A673 (cell line): ENCODE measurements at regions not wholly inside any gene's neighbourhood (a gene's known extent, or its start where the extent isn't known, plus 50 kb on each side); places are given as distances from the start of the nearest gene placed in this dataset.

Experiments used
- BruUV-seq: library from RNA; stranded (reverse); fragments of 400-500 nt; replicated peaks from 2 replicates; lab custom pipeline; 2021; lab: Mats Ljungman, UMichigan
- CTCF ChIA-PET: fragments of 300-600 bp; sonication (Branson Sonifier 250); formaldehyde crosslinking; loops from one replicate; lab custom pipeline; 2022; ENCODE audit warnings: antibody characterized with exemption; lab: Charles Lee
- POLR2A ChIA-PET: fragments of 300-600 bp; sonication (Branson Sonifier 250); formaldehyde crosslinking; loops from one replicate; lab custom pipeline; 2022; ENCODE audit warnings: antibody characterized with exemption; ENCODE audit not compliant: low non-redundant PET; lab: Charles Lee
- DNase-seq: peaks from one replicate; pipeline ENCODE4 v3.0.0-alpha.2; 2015; ENCODE audit warnings: low spot score
- H3K27ac ChIP-seq: fragments of 200-600 bp; sonication (generic); 2 replicates; pipeline ENCODE4 v1.5.1; 2016; ENCODE audit warnings: mixed run types, low read depth, mild to moderate bottlenecking, mixed read lengths, antibody characterized with exemption, low read length; ENCODE audit not compliant: poor library complexity, severe bottlenecking
- H3K27me3 ChIP-seq: fragments of 200-600 bp; sonication (generic); replicated peaks from 2 replicates; pipeline ENCODE4 v1.6.1; 2017; ENCODE audit warnings: mixed run types, low read depth, mild to moderate bottlenecking, mixed read lengths, antibody characterized with exemption, low read length; ENCODE audit not compliant: insufficient read depth, poor library complexity
- H3K36me3 ChIP-seq: fragments of 200-600 bp; sonication (generic); 2 replicates; pipeline ENCODE4 v1.6.1; 2016; ENCODE audit warnings: mixed run types, mild to moderate bottlenecking, mixed read lengths, antibody characterized with exemption, low read length; ENCODE audit not compliant: insufficient read depth, poor library complexity, severe bottlenecking
- H3K4me1 ChIP-seq: fragments of 200-600 bp; sonication (generic); 2 replicates; pipeline ENCODE4 v1.6.1; 2017; ENCODE audit warnings: mixed run types, mild to moderate bottlenecking, mixed read lengths, antibody characterized with exemption, low read length; ENCODE audit not compliant: insufficient read depth, poor library complexity, severe bottlenecking
- H3K4me3 ChIP-seq: fragments of 200-600 bp; sonication (generic); 2 replicates; pipeline ENCODE4 v1.5.1; 2016; ENCODE audit warnings: low read depth, mixed run types, mild to moderate bottlenecking, mixed read lengths, low read length; ENCODE audit not compliant: poor library complexity, severe bottlenecking
- H3K9me3 ChIP-seq: fragments of 200-600 bp; sonication (generic); 2 replicates; pipeline ENCODE4 v1.6.1; 2016; ENCODE audit warnings: mixed run types, low read depth, mild to moderate bottlenecking, mixed read lengths, antibody characterized with exemption, low read length; ENCODE audit not compliant: poor library complexity, severe bottlenecking
- EZH2 ChIP-seq: fragments of 200-600 bp; sonication (generic); IDR thresholded peaks from 2 replicates; pipeline ENCODE4 v1.6.1; 2017; ENCODE audit warnings: borderline replicate concordance, low read depth, mild to moderate bottlenecking, mixed read lengths, antibody characterized with exemption, low read length; ENCODE audit not compliant: poor library complexity, severe bottlenecking
- intact Hi-C: fragments of 100-400 bp; cut with micrococcal nuclease; formaldehyde crosslinking; loops from one replicate; pipeline ENCODE4 v1.10.0; 2022; ENCODE audit not compliant: unreplicated experiment
- TF ChIP-seq, protein P1 (sequence below): fragments of 300-800, 200-600 bp; sonication (generic); conservative IDR thresholded peaks from 2 replicates; pipeline ENCODE4 v1.5.1; 2017; ENCODE audit warnings: low read depth, mild to moderate bottlenecking, antibody characterized with exemption, low read length, moderate library complexity, mixed read lengths

DNA sequence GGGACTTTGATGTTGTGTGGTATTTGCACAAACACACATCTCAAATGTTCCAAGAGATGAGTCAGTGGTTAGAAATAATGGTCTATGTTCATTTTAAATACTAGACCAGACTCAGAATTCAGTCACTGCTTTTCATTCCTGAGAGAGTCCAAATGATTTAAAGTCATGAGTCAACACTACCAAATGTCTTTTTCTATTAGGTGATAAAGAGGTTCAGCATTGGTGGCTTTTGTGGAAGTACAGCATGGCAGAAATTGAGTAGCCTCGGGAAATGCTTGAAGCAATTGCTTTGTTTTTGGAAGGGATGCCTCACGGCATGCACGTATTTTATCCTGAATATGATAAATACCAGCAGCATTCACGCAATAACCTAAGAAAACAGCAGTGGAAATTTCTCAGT is 115.7 kb downstream of the DIO2 start:
- H3K36me3 ChIP-seq = no peaks in the 10 kb centered on the region
- no peak overlapping the region for H3K4me3 ChIP-seq
- no peaks in the 10 kb centered on the region for H3K27me3 ChIP-seq
- DNase-seq = no peak
- intact Hi-C loops = no loop called here
- no peaks in the 10 kb centered on the region for H3K9me3 ChIP-seq
- POLR2A ChIA-PET = no interaction called here
- H3K4me1 ChIP-seq = no peaks in the 10 kb centered on the region
- BruUV-seq = no TSS peak
- no peak for TF ChIP-seq EZH2
- TF ChIP-seq, protein P1, sequence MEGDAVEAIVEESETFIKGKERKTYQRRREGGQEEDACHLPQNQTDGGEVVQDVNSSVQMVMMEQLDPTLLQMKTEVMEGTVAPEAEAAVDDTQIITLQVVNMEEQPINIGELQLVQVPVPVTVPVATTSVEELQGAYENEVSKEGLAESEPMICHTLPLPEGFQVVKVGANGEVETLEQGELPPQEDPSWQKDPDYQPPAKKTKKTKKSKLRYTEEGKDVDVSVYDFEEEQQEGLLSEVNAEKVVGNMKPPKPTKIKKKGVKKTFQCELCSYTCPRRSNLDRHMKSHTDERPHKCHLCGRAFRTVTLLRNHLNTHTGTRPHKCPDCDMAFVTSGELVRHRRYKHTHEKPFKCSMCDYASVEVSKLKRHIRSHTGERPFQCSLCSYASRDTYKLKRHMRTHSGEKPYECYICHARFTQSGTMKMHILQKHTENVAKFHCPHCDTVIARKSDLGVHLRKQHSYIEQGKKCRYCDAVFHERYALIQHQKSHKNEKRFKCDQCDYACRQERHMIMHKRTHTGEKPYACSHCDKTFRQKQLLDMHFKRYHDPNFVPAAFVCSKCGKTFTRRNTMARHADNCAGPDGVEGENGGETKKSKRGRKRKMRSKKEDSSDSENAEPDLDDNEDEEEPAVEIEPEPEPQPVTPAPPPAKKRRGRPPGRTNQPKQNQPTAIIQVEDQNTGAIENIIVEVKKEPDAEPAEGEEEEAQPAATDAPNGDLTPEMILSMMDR = no peak
- CTCF ChIA-PET = no interaction called here
- no peak overlapping the region for H3K27ac ChIP-seq

DNA sequence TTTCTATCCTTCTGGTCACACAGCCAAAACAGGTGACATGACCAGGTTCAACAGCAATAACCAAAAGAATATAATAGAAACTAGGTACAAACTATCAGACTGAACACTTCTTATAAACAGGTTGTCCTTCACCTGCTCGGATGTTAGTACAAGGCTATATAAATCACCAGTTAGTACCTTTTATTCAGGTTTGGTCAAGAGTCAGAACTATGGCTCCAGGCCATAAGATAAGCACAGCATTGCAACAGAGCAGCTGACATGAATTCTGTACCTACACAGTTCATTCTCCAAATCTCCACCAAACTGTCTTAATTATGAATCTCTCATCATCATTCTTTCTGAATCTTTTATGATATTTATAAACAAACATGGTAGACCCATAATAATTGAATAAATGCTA is 123.9 kb downstream of the DIO2 start:
- intact Hi-C loops = no loop called here
- no peak overlapping the region for H3K27ac ChIP-seq
- POLR2A ChIA-PET = no interaction called here
- CTCF ChIA-PET = no interaction called here
- no peaks in the 10 kb centered on the region for H3K4me1 ChIP-seq
- DNase-seq = no peak
- H3K4me3 ChIP-seq = no peak overlapping the region
- TF ChIP-seq EZH2 = no peak
- no peaks in the 10 kb centered on the region for H3K27me3 ChIP-seq
- no TSS peak for BruUV-seq
- H3K9me3 ChIP-seq = no peaks in the 10 kb centered on the region
- H3K36me3 ChIP-seq = no peaks in the 10 kb centered on the region

DNA sequence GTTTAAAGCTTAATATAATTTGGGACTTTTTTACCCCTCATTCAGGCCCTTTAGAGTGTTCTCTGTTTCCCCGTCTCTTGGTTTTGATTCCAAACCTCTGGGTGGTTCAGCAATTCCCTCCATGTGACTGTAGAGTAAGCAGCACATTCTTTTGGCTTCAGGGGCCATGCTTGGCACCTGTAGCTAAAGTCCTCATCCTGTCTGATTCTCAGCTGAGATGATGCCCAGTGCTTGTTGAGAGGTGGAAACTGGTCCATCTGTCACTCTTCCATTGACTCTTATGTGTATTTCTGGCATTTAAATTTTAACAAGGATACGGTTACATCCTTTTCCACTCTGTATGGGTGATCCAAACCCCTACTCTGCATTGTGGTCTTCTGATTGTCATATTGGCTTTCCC is 127.1 kb downstream of the DIO2 start:
- ChIA-PET CTCF (no interaction called here), POLR2A (no interaction called here)
- Histone ChIP-seq H3K27ac (no peak overlapping the region), H3K9me3 (no peaks in the 10 kb centered on the region), H3K4me3 (no peak overlapping the region), H3K4me1 (no peaks in the 10 kb centered on the region), H3K27me3 (no peaks in the 10 kb centered on the region), H3K36me3 (no peaks in the 10 kb centered on the region)
- no peak for DNase-seq
- TF ChIP-seq EZH2 = no peak
- TF ChIP-seq, protein P1 = no peak
- intact Hi-C loops = no loop called here
- no TSS peak for BruUV-seq

DNA sequence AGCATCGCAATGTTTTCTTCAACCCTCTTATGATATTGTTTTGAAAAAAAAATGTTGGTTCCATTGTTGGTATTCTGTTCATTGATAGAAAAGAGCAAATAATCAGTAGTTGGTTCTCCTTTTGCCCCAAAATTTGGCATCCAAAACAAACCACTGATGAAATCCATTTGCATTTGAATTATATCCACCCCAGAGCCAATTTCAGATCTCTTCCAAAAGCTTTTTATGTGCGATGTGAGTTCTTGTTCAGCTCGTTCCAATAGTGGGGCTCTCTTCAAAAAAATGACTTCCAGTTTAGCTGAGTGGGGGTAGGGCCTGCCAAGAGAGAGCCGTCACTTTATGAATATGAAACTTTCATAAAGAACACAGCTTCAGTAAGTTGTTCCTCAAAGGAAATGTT is 130.7 kb downstream of the DIO2 start:
- POLR2A ChIA-PET = no interaction called here

More for the DNA sequence above, 130.7 kb downstream of the DIO2 start:
- intact Hi-C loops = no loop called here
- no peak overlapping the region for H3K27ac ChIP-seq
- no TSS peak for BruUV-seq
- no peaks in the 10 kb centered on the region for H3K9me3 ChIP-seq
- no peak for DNase-seq
- H3K4me1 ChIP-seq = no peaks in the 10 kb centered on the region
- TF ChIP-seq, protein P1 = no peak
- no peak for TF ChIP-seq EZH2
- CTCF ChIA-PET = no interaction called here
- no peak overlapping the region for H3K4me3 ChIP-seq
- H3K36me3 ChIP-seq = no peaks in the 10 kb centered on the region
- H3K27me3 ChIP-seq = no peaks in the 10 kb centered on the region
